ENCODE measurements at regions not wholly inside any gene's neighbourhood (a gene's known extent, or its start where the extent isn't known, plus 50 kb on each side); places are given as distances from the start of the nearest gene placed in this dataset.
"Not testable (repeated sequence)": the region's sequence is repeated elsewhere in the genome, so short reads cannot be mapped to it uniquely, and the experiment has no call there.

- Histone ChIP-seq H3K36me3 (ENCODE audit: control insufficient read depth in 2 of 2, extremely low read depth in 1 of 2, insufficient read depth in 2 of 2, low read length in 2 of 2) (no peaks in the 10 kb centered on the region), H3K27me3 (ENCODE audit: control insufficient read depth, extremely low read depth, insufficient read depth, low read length) (no peaks in the 10 kb centered on the region), H3K4me3 (ENCODE audit: control insufficient read depth in 2 of 3, extremely low read depth in 1 of 3, insufficient read depth in 2 of 3, low read depth in 1 of 3, low read length in 3 of 3) (no peak overlapping the region), H3K4me2 (ENCODE audit: control insufficient read depth, extremely low read depth, insufficient read depth, low read depth, low read length) (no peak overlapping the region), H3K9me3 (ENCODE audit: control insufficient read depth, low read depth, low read length) (no peaks in the 10 kb centered on the region), H4K20me1 (ENCODE audit: control insufficient read depth, extremely low read depth, insufficient read depth, low read length) (no peaks in the 10 kb centered on the region), H3K27ac (ENCODE audit: control insufficient read depth, insufficient read depth, low read length) (no peak overlapping the region), H3K9me1 (ENCODE audit: control insufficient read depth, extremely low read depth, insufficient read depth, low read length) (no peaks in the 10 kb centered on the region), H3K9ac (ENCODE audit: control insufficient read depth, extremely low read depth, insufficient read depth, low read length) (no peak overlapping the region), H2AFZ (ENCODE audit: control insufficient read depth, low read length) (no peak overlapping the region), H3K79me2 (ENCODE audit: control insufficient read depth, insufficient read depth, low read length) (no peaks in the 10 kb centered on the region), H3K4me1 (ENCODE audit: control insufficient read depth, extremely low read depth, insufficient read depth, low read length) (no peaks in the 10 kb centered on the region)
- dilution Hi-C loops (cut with MboI; ENCODE audit: extremely low pct_ligation_motif_present, low sequenced_read_pairs), result no loop called here
- FAIRE-seq, result no peak
- TF ChIP-seq EZH2 (IDR thresholded peaks at IDR 0.05; ENCODE audit: low read length) (no peak), CTCF (optimal IDR thresholded peaks at IDR 0.05 in 1 of 3, IDR thresholded peaks at IDR 0.05 in 1 of 3, conservative IDR thresholded peaks at IDR 0.05 in 1 of 3; ENCODE audit: extremely low read depth in 1 of 3, insufficient read depth in 2 of 3, low read length in 3 of 3) (no peak)
- DNase-seq (ENCODE audit: low read depth, low spot score), result no peak
These were observed 558.5 kb downstream of the TMTC2 start for GRCh38 chr12:83245156-83245555.

GRCh38 chr12:83244001-83244400 lies 557.3 kb downstream of the TMTC2 start:
- Histone ChIP-seq H3K9me3 (ENCODE audit: control insufficient read depth, low read depth, low read length) (no peaks in the 10 kb centered on the region), H3K79me2 (ENCODE audit: control insufficient read depth, insufficient read depth, low read length) (no peaks in the 10 kb centered on the region), H3K4me1 (ENCODE audit: control insufficient read depth, extremely low read depth, insufficient read depth, low read length) (no peaks in the 10 kb centered on the region), H3K4me3 (ENCODE audit: control insufficient read depth in 2 of 3, extremely low read depth in 1 of 3, insufficient read depth in 2 of 3, low read depth in 1 of 3, low read length in 3 of 3) (no peak overlapping the region), H3K36me3 (ENCODE audit: control insufficient read depth in 2 of 2, extremely low read depth in 1 of 2, insufficient read depth in 2 of 2, low read length in 2 of 2) (no peaks in the 10 kb centered on the region), H3K9me1 (ENCODE audit: control insufficient read depth, extremely low read depth, insufficient read depth, low read length) (no peaks in the 10 kb centered on the region), H3K27me3 (ENCODE audit: control insufficient read depth, extremely low read depth, insufficient read depth, low read length) (no peaks in the 10 kb centered on the region), H4K20me1 (ENCODE audit: control insufficient read depth, extremely low read depth, insufficient read depth, low read length) (no peaks in the 10 kb centered on the region), H3K27ac (ENCODE audit: control insufficient read depth, insufficient read depth, low read length) (no peak overlapping the region), H2AFZ (ENCODE audit: control insufficient read depth, low read length) (no peak overlapping the region), H3K4me2 (ENCODE audit: control insufficient read depth, extremely low read depth, insufficient read depth, low read depth, low read length) (no peak overlapping the region), H3K9ac (ENCODE audit: control insufficient read depth, extremely low read depth, insufficient read depth, low read length) (no peak overlapping the region)
- FAIRE-seq, result no peak
- dilution Hi-C loops (cut with MboI; ENCODE audit: extremely low pct_ligation_motif_present, low sequenced_read_pairs), result no loop called here
- no peak for DNase-seq (ENCODE audit: low read depth, low spot score)
- no peak for TF ChIP-seq EZH2 (IDR thresholded peaks at IDR 0.05; ENCODE audit: low read length)
- TF ChIP-seq CTCF (optimal IDR thresholded peaks at IDR 0.05 in 1 of 3, IDR thresholded peaks at IDR 0.05 in 1 of 3, conservative IDR thresholded peaks at IDR 0.05 in 1 of 3; ENCODE audit: extremely low read depth in 1 of 3, insufficient read depth in 2 of 3, low read length in 3 of 3), result no peak

- FAIRE-seq; dilution Hi-C loops (cut with MboI; ENCODE audit: extremely low pct_ligation_motif_present, low sequenced_read_pairs): not testable (repeated sequence)
These were observed 547.3 kb downstream of the TMTC2 start for GRCh38 chr12:83233987-83234386.

GRCh38 chr12:83226960-83227359 lies 540.3 kb downstream of the TMTC2 start:
- dilution Hi-C loops (cut with MboI; ENCODE audit: extremely low pct_ligation_motif_present, low sequenced_read_pairs); H3K27me3 ChIP-seq (ENCODE audit: control insufficient read depth, extremely low read depth, insufficient read depth, low read length); H3K9me1 ChIP-seq (ENCODE audit: control insufficient read depth, extremely low read depth, insufficient read depth, low read length); H3K27ac ChIP-seq (ENCODE audit: control insufficient read depth, insufficient read depth, low read length); H4K20me1 ChIP-seq (ENCODE audit: control insufficient read depth, extremely low read depth, insufficient read depth, low read length); H3K4me3 ChIP-seq (ENCODE audit: control insufficient read depth in 2 of 3, extremely low read depth in 1 of 3, insufficient read depth in 2 of 3, low read depth in 1 of 3, low read length in 3 of 3); H3K9me3 ChIP-seq (ENCODE audit: control insufficient read depth, low read depth, low read length); H3K79me2 ChIP-seq (ENCODE audit: control insufficient read depth, insufficient read depth, low read length); H3K4me1 ChIP-seq (ENCODE audit: control insufficient read depth, extremely low read depth, insufficient read depth, low read length); DNase-seq (ENCODE audit: low read depth, low spot score); H3K36me3 ChIP-seq (ENCODE audit: control insufficient read depth in 2 of 2, extremely low read depth in 1 of 2, insufficient read depth in 2 of 2, low read length in 2 of 2); H3K4me2 ChIP-seq (ENCODE audit: control insufficient read depth, extremely low read depth, insufficient read depth, low read depth, low read length); FAIRE-seq; H3K9ac ChIP-seq (ENCODE audit: control insufficient read depth, extremely low read depth, insufficient read depth, low read length); H2AFZ ChIP-seq (ENCODE audit: control insufficient read depth, low read length): not testable (repeated sequence)

More at GRCh38 chr12:83233987-83234386, 547.3 kb downstream of the TMTC2 start:
- DNase-seq (ENCODE audit: low read depth, low spot score); H4K20me1 ChIP-seq (ENCODE audit: control insufficient read depth, extremely low read depth, insufficient read depth, low read length); H3K27me3 ChIP-seq (ENCODE audit: control insufficient read depth, extremely low read depth, insufficient read depth, low read length); H3K4me1 ChIP-seq (ENCODE audit: control insufficient read depth, extremely low read depth, insufficient read depth, low read length); H3K9me1 ChIP-seq (ENCODE audit: control insufficient read depth, extremely low read depth, insufficient read depth, low read length); H3K4me2 ChIP-seq (ENCODE audit: control insufficient read depth, extremely low read depth, insufficient read depth, low read depth, low read length); H3K4me3 ChIP-seq (ENCODE audit: control insufficient read depth in 2 of 3, extremely low read depth in 1 of 3, insufficient read depth in 2 of 3, low read depth in 1 of 3, low read length in 3 of 3); H3K79me2 ChIP-seq (ENCODE audit: control insufficient read depth, insufficient read depth, low read length); H3K36me3 ChIP-seq (ENCODE audit: control insufficient read depth in 2 of 2, extremely low read depth in 1 of 2, insufficient read depth in 2 of 2, low read length in 2 of 2); H3K27ac ChIP-seq (ENCODE audit: control insufficient read depth, insufficient read depth, low read length); H2AFZ ChIP-seq (ENCODE audit: control insufficient read depth, low read length); H3K9ac ChIP-seq (ENCODE audit: control insufficient read depth, extremely low read depth, insufficient read depth, low read length); H3K9me3 ChIP-seq (ENCODE audit: control insufficient read depth, low read depth, low read length): not testable (repeated sequence)

Data from keratinocyte (primary cell).